IMR-90 (cell line): ENCODE measurements at regions not wholly inside any gene's neighbourhood (a gene's known extent, or its start where the extent isn't known, plus 50 kb on each side); places are given as distances from the start of the nearest gene placed in this dataset.

Experiments used
- ATAC-seq: fragments of 200-7000 bp; cut with Tn5 transposase; 2 replicates; pipeline ENCODE4 v1.9.1; 2020; ENCODE audit warnings: low read depth, mild to moderate bottlenecking, moderate library complexity
- BruUV-seq: library from RNA; stranded (reverse); fragments of 400-500 nt; replicated peaks from 2 replicates; lab custom pipeline; 2021; lab: Mats Ljungman, UMichigan
- CTCF ChIA-PET: fragments of 300-600 bp; formaldehyde crosslinking; extraction: SDS; loops from one replicate; lab custom pipeline; 2021; ENCODE audit warnings: antibody characterized with exemption; lab: Yijun Ruan, JAX
- POLR2A ChIA-PET: fragments of 300-600 bp; sonication (Branson Sonifier 250); formaldehyde crosslinking; loops from one replicate; lab custom pipeline; 2022; ENCODE audit warnings: antibody characterized with exemption; ENCODE audit not compliant: unreplicated experiment; lab: Charles Lee
- DNase-seq: peaks from one replicate; pipeline ENCODE4 v3.0.0; 2013
- H2AFZ ChIP-seq: replicated peaks from 2 replicates; pipeline ENCODE3; 2013; ENCODE audit warnings: low read length, mild to moderate bottlenecking; ENCODE audit not compliant: poor library complexity
- H2AK5ac ChIP-seq: 2 replicates; pipeline ENCODE4 v1.6.1; 2013; ENCODE audit warnings: low read depth, low read length, inconsistent platforms
- H2AK9ac ChIP-seq: replicated peaks from 2 replicates; pipeline ENCODE3; 2013; ENCODE audit warnings: mild to moderate bottlenecking, low read depth, low read length, moderate library complexity; ENCODE audit not compliant: poor library complexity
- H2BK120ac ChIP-seq: 2 replicates; pipeline ENCODE4 v1.6.1; 2013; ENCODE audit warnings: low read depth, low read length, inconsistent platforms
- H2BK15ac ChIP-seq: 3 replicates; pipeline ENCODE4 v1.6.1; 2013; ENCODE audit warnings: low read depth, low read length, inconsistent platforms
- H2BK20ac ChIP-seq: 2 replicates; pipeline ENCODE4 v1.6.1; 2013; ENCODE audit warnings: low read depth, mild to moderate bottlenecking, inconsistent platforms, low read length, moderate library complexity
- H2BK5ac ChIP-seq: 2 replicates; pipeline ENCODE4 v1.6.1; 2013; ENCODE audit warnings: mild to moderate bottlenecking, low read depth, low read length, inconsistent platforms; ENCODE audit not compliant: poor library complexity, severe bottlenecking
- H3K14ac ChIP-seq: replicated peaks from 2 replicates; pipeline ENCODE4 v1.6.1; 2013; ENCODE audit warnings: low read depth, low read length, inconsistent platforms
- H3K18ac ChIP-seq: 2 replicates; pipeline ENCODE4 v1.6.1; 2013; ENCODE audit warnings: low read depth, low read length, control low read depth
- H3K23ac ChIP-seq: 2 replicates; pipeline ENCODE4 v1.6.1; 2013; ENCODE audit warnings: low read depth, low read length, inconsistent platforms
- H3K27ac ChIP-seq: 2 replicates; pipeline ENCODE4 v1.5.1; 2013; ENCODE audit warnings: mild to moderate bottlenecking, control low read depth, low read length; ENCODE audit not compliant: insufficient read depth
- H3K27me3 ChIP-seq: 2 replicates; pipeline ENCODE4 v1.6.1; 2013; ENCODE audit warnings: low read length; ENCODE audit not compliant: control insufficient read depth, insufficient read depth
- H3K36me3 ChIP-seq: 2 replicates; pipeline ENCODE4 v1.6.1; 2013; ENCODE audit warnings: low read length, mixed read lengths; ENCODE audit not compliant: control insufficient read depth, insufficient read depth
- H3K4ac ChIP-seq: 2 replicates; pipeline ENCODE4 v1.6.1; 2013; ENCODE audit warnings: low read depth, low read length, inconsistent platforms
- H3K4me1 ChIP-seq: 2 replicates; pipeline ENCODE4 v1.6.1; 2013; ENCODE audit warnings: low read length, mixed read lengths; ENCODE audit not compliant: control insufficient read depth, insufficient read depth
- H3K4me2 ChIP-seq: 2 replicates; pipeline ENCODE4 v1.6.1; 2013; ENCODE audit warnings: low read depth, mild to moderate bottlenecking, control low read depth, low read length, moderate library complexity
- H3K4me3 ChIP-seq: 2 replicates; pipeline ENCODE4 v1.5.1; 2013; ENCODE audit warnings: low read depth, mild to moderate bottlenecking, control low read depth, low read length, moderate library complexity; ENCODE audit not compliant: insufficient read depth
- H3K56ac ChIP-seq: 2 replicates; pipeline ENCODE4 v1.6.1; 2013; ENCODE audit warnings: low read length, inconsistent platforms; ENCODE audit not compliant: insufficient read depth; ENCODE audit errors: extremely low read depth
- H3K79me1 ChIP-seq, 2 experiments: 2 replicates each; pipeline ENCODE4 v1.6.1; 2013; ENCODE audit warnings: low read length in 2 of 2, inconsistent platforms in 1 of 2, low read depth in 1 of 2
- H3K9ac ChIP-seq: 2 replicates; pipeline ENCODE4 v1.6.1; 2013; ENCODE audit warnings: low read depth, low read length, control low read depth
- H3K9me1 ChIP-seq: 2 replicates; pipeline ENCODE4 v1.6.1; 2013; ENCODE audit warnings: low read length, inconsistent platforms; ENCODE audit not compliant: insufficient read depth
- H3K9me3 ChIP-seq: 2 replicates; pipeline ENCODE4 v1.6.1; 2013; ENCODE audit warnings: low read length; ENCODE audit not compliant: control insufficient read depth, insufficient read depth
- H4K20me1 ChIP-seq: 2 replicates; pipeline ENCODE4 v1.6.1; 2013; ENCODE audit warnings: low read length, inconsistent platforms; ENCODE audit not compliant: insufficient read depth
- H4K5ac ChIP-seq: 2 replicates; pipeline ENCODE4 v1.6.1; 2013; ENCODE audit warnings: mild to moderate bottlenecking, low read depth, low read length, control low read depth
- H4K8ac ChIP-seq, 2 experiments: 2 replicates each; pipeline ENCODE4 v1.6.1; 2013; ENCODE audit warnings: low read depth in 2 of 2, low read length in 2 of 2, control low read depth in 1 of 2, inconsistent platforms in 1 of 2
- H4K91ac ChIP-seq: 2 replicates; pipeline ENCODE4 v1.6.1; 2013; ENCODE audit warnings: low read depth, low read length, inconsistent platforms; ENCODE audit not compliant: insufficient read depth
- MXI1 ChIP-seq: IDR thresholded peaks from 2 replicates; pipeline ENCODE4 v1.6.1; 2012; ENCODE audit warnings: low read depth, mild to moderate bottlenecking, low read length, moderate library complexity, borderline replicate concordance
- RCOR1 ChIP-seq: IDR thresholded peaks from 2 replicates; pipeline ENCODE4 v1.6.1; 2012; ENCODE audit warnings: mild to moderate bottlenecking, low read length, improper control_type of control experiment; ENCODE audit not compliant: insufficient replicate concordance
- WGBS, 2 experiments: methylation state at CpG; one replicate each; pipeline versions ENCODE4 v1.1.5 to v1.1.7; 2013; ENCODE audit warnings: missing lambda C conversion rate in 2 of 2; ENCODE audit not compliant: insufficient read length in 1 of 2; ENCODE audit errors: extremely low coverage in 2 of 2; 5-methylcytosine and 5-hydroxymethylcytosine counted together
- dilution Hi-C: fragments of 300-500 bp; cut with HindIII; formaldehyde crosslinking; loops from one replicate; pipeline ENCODE4 v1.14.3; 2018; ENCODE audit warnings: low sequenced_read_pairs; ENCODE audit not compliant: unreplicated experiment
- in situ Hi-C: fragments of 300-500 bp; cut with MboI; formaldehyde crosslinking; loops from 3 replicates; pipeline ENCODE4 v1.14.3; 2019; ENCODE audit warnings: low sequenced_read_pairs, inconsistent platforms, mixed read lengths
- intact Hi-C: fragments of 100-400 bp; cut with micrococcal nuclease; formaldehyde crosslinking; loops from 2 replicates; pipeline ENCODE4 v1.10.0; 2022
- TF ChIP-seq, protein P1 (sequence below): conservative IDR thresholded peaks from 2 replicates; pipeline ENCODE4 v1.5.1; 2012; ENCODE audit warnings: mild to moderate bottlenecking, low read depth, low read length, improper control_type of control experiment

DNA sequence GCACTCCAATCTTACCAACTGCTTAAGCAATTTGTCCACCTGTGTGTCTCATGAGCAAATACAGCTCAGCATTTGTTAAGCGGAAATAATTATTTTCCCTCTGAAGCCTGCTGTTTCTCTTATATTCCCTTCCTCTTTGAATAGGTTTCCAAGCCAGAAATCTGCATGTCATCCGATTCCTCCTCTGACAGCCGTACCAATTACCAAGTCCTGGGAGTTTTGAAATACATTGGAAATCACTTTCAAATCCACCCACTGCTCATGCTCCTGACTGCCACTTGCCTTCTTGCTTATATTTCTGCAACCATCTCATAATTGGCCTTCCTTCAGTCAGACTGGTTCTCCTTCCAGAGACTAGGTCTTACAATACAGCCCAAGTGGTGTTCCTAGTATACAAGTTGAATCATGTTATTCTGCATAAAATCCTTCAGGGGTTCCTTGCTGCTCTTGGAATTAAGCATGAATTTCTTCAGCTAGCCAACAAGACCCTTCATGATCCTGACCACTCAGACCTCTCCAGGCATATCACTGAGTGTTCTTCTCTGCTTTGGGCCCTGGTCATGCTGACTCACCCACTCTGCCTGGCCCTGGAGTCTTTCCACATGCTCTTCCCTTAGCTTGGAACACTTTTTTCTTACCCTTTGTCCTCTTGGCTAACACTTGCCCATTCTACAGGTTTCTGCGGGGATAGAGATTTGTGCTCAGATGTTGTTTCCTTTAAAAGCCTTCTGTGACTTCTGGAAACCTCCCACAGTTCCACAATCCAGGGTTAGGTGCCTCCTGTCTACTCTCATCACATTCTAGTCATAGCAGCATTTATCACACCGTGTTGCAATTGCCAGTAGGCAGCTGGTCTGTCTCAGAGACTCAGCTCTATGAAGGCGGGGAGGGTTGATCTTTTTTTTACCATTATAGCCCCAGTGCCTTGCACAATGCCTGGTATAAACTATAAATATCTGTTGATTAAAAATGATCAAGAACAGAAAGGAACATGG, 157.6 kb downstream of the ARL6IP6 start:
- H2BK20ac ChIP-seq: no peak overlapping the region
- DNase-seq (peak; percentile 6), ATAC-seq (peak; percentile 71)
- BruUV-seq: no TSS peak
- dilution Hi-C loops (no loop called here), in situ Hi-C loops (no loop called here), intact Hi-C loops (no loop called here)
- ChIA-PET POLR2A (no interaction called here), CTCF (no interaction called here)
- H3K18ac ChIP-seq: peak overlapping the region; percentile 20; the same call in 1 of the 2 replicates
- TF ChIP-seq RCOR1: no peak
- TF ChIP-seq MXI1: no peak
- TF ChIP-seq, protein P1, sequence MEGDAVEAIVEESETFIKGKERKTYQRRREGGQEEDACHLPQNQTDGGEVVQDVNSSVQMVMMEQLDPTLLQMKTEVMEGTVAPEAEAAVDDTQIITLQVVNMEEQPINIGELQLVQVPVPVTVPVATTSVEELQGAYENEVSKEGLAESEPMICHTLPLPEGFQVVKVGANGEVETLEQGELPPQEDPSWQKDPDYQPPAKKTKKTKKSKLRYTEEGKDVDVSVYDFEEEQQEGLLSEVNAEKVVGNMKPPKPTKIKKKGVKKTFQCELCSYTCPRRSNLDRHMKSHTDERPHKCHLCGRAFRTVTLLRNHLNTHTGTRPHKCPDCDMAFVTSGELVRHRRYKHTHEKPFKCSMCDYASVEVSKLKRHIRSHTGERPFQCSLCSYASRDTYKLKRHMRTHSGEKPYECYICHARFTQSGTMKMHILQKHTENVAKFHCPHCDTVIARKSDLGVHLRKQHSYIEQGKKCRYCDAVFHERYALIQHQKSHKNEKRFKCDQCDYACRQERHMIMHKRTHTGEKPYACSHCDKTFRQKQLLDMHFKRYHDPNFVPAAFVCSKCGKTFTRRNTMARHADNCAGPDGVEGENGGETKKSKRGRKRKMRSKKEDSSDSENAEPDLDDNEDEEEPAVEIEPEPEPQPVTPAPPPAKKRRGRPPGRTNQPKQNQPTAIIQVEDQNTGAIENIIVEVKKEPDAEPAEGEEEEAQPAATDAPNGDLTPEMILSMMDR: no peak
- peak overlapping the region; percentile 70 for H2BK5ac ChIP-seq
- no peak overlapping the region for H3K4me3 ChIP-seq
- no peak overlapping the region; a peak in 1 of 4 replicates for H4K8ac ChIP-seq
- no peak overlapping the region for H2AK5ac ChIP-seq
- no peak overlapping the region; the same call in 1 of the 2 replicates for H4K5ac ChIP-seq
- H3K9me3 ChIP-seq: no peaks in the 10 kb centered on the region
- no peak overlapping the region for H4K91ac ChIP-seq
- H3K9ac ChIP-seq: no peak overlapping the region
- 0 out of 2 replicates have a peak overlapping the region, but pooled peaks have one; percentile 31 for H3K27ac ChIP-seq
- H3K14ac ChIP-seq: no peak overlapping the region
- no peak overlapping the region for H3K4ac ChIP-seq
- no peak overlapping the region for H3K4me2 ChIP-seq
- H2BK15ac ChIP-seq: no peak overlapping the region
- 85% methylated on average over 2 of the region's 6 CpGs; no CpG with 5 or more reads in 1 of the 2 experiments for WGBS, 2 experiments
- H3K36me3 ChIP-seq: no peaks in the 10 kb centered on the region
- no peaks in the 10 kb centered on the region for H3K9me1 ChIP-seq
- no peak overlapping the region for H2AFZ ChIP-seq
- H3K27me3 ChIP-seq: no peaks in the 10 kb centered on the region
- no peak overlapping the region for H3K23ac ChIP-seq
- no peak overlapping the region for H3K56ac ChIP-seq
- H2BK120ac ChIP-seq: no peak overlapping the region
- no peaks in the 10 kb centered on the region for H3K79me1 ChIP-seq
- no peak overlapping the region for H2AK9ac ChIP-seq
- H4K20me1 ChIP-seq: no peaks in the 10 kb centered on the region
- peaks cover 2% of the 10 kb centered on the region; the same call in 1 of the 2 replicates for H3K4me1 ChIP-seq
